IMR-90 (cell line): ENCODE measurements at regions not wholly inside any gene's neighbourhood (a gene's known extent, or its start where the extent isn't known, plus 50 kb on each side); places are given as distances from the start of the nearest gene placed in this dataset.

Experiments
- ATAC-seq: fragments of 200-7000 bp; cut with Tn5 transposase; 2 replicates; pipeline ENCODE4 v1.9.1; 2020; ENCODE audit warnings: low read depth, mild to moderate bottlenecking, moderate library complexity
- BruUV-seq: library from RNA; stranded (reverse); fragments of 400-500 nt; replicated peaks from 2 replicates; lab custom pipeline; 2021; lab: Mats Ljungman, UMichigan
- CTCF ChIA-PET: fragments of 300-600 bp; formaldehyde crosslinking; extraction: SDS; loops from one replicate; lab custom pipeline; 2021; ENCODE audit warnings: antibody characterized with exemption; lab: Yijun Ruan, JAX
- POLR2A ChIA-PET: fragments of 300-600 bp; sonication (Branson Sonifier 250); formaldehyde crosslinking; loops from one replicate; lab custom pipeline; 2022; ENCODE audit warnings: antibody characterized with exemption; ENCODE audit not compliant: unreplicated experiment; lab: Charles Lee
- DNase-seq: peaks from one replicate; pipeline ENCODE4 v3.0.0; 2013
- H2AFZ ChIP-seq: replicated peaks from 2 replicates; pipeline ENCODE3; 2013; ENCODE audit warnings: low read length, mild to moderate bottlenecking; ENCODE audit not compliant: poor library complexity
- H2AK5ac ChIP-seq: 2 replicates; pipeline ENCODE4 v1.6.1; 2013; ENCODE audit warnings: low read depth, low read length, inconsistent platforms
- H2AK9ac ChIP-seq: replicated peaks from 2 replicates; pipeline ENCODE3; 2013; ENCODE audit warnings: mild to moderate bottlenecking, low read depth, low read length, moderate library complexity; ENCODE audit not compliant: poor library complexity
- H2BK120ac ChIP-seq: 2 replicates; pipeline ENCODE4 v1.6.1; 2013; ENCODE audit warnings: low read depth, low read length, inconsistent platforms
- H2BK15ac ChIP-seq: 3 replicates; pipeline ENCODE4 v1.6.1; 2013; ENCODE audit warnings: low read depth, low read length, inconsistent platforms
- H2BK20ac ChIP-seq: 2 replicates; pipeline ENCODE4 v1.6.1; 2013; ENCODE audit warnings: low read depth, mild to moderate bottlenecking, inconsistent platforms, low read length, moderate library complexity
- H2BK5ac ChIP-seq: 2 replicates; pipeline ENCODE4 v1.6.1; 2013; ENCODE audit warnings: mild to moderate bottlenecking, low read depth, low read length, inconsistent platforms; ENCODE audit not compliant: poor library complexity, severe bottlenecking
- H3K14ac ChIP-seq: replicated peaks from 2 replicates; pipeline ENCODE4 v1.6.1; 2013; ENCODE audit warnings: low read depth, low read length, inconsistent platforms
- H3K18ac ChIP-seq: 2 replicates; pipeline ENCODE4 v1.6.1; 2013; ENCODE audit warnings: low read depth, low read length, control low read depth
- H3K23ac ChIP-seq: 2 replicates; pipeline ENCODE4 v1.6.1; 2013; ENCODE audit warnings: low read depth, low read length, inconsistent platforms
- H3K27ac ChIP-seq: 2 replicates; pipeline ENCODE4 v1.5.1; 2013; ENCODE audit warnings: mild to moderate bottlenecking, control low read depth, low read length; ENCODE audit not compliant: insufficient read depth
- H3K27me3 ChIP-seq: 2 replicates; pipeline ENCODE4 v1.6.1; 2013; ENCODE audit warnings: low read length; ENCODE audit not compliant: control insufficient read depth, insufficient read depth
- H3K36me3 ChIP-seq: 2 replicates; pipeline ENCODE4 v1.6.1; 2013; ENCODE audit warnings: low read length, mixed read lengths; ENCODE audit not compliant: control insufficient read depth, insufficient read depth
- H3K4ac ChIP-seq: 2 replicates; pipeline ENCODE4 v1.6.1; 2013; ENCODE audit warnings: low read depth, low read length, inconsistent platforms
- H3K4me1 ChIP-seq: 2 replicates; pipeline ENCODE4 v1.6.1; 2013; ENCODE audit warnings: low read length, mixed read lengths; ENCODE audit not compliant: control insufficient read depth, insufficient read depth
- H3K4me2 ChIP-seq: 2 replicates; pipeline ENCODE4 v1.6.1; 2013; ENCODE audit warnings: low read depth, mild to moderate bottlenecking, control low read depth, low read length, moderate library complexity
- H3K4me3 ChIP-seq: 2 replicates; pipeline ENCODE4 v1.5.1; 2013; ENCODE audit warnings: low read depth, mild to moderate bottlenecking, control low read depth, low read length, moderate library complexity; ENCODE audit not compliant: insufficient read depth
- H3K56ac ChIP-seq: 2 replicates; pipeline ENCODE4 v1.6.1; 2013; ENCODE audit warnings: low read length, inconsistent platforms; ENCODE audit not compliant: insufficient read depth; ENCODE audit errors: extremely low read depth
- H3K79me1 ChIP-seq, 2 experiments: 2 replicates each; pipeline ENCODE4 v1.6.1; 2013; ENCODE audit warnings: low read length in 2 of 2, inconsistent platforms in 1 of 2, low read depth in 1 of 2
- H3K9ac ChIP-seq: 2 replicates; pipeline ENCODE4 v1.6.1; 2013; ENCODE audit warnings: low read depth, low read length, control low read depth
- H3K9me1 ChIP-seq: 2 replicates; pipeline ENCODE4 v1.6.1; 2013; ENCODE audit warnings: low read length, inconsistent platforms; ENCODE audit not compliant: insufficient read depth
- H3K9me3 ChIP-seq: 2 replicates; pipeline ENCODE4 v1.6.1; 2013; ENCODE audit warnings: low read length; ENCODE audit not compliant: control insufficient read depth, insufficient read depth
- H4K20me1 ChIP-seq: 2 replicates; pipeline ENCODE4 v1.6.1; 2013; ENCODE audit warnings: low read length, inconsistent platforms; ENCODE audit not compliant: insufficient read depth
- H4K5ac ChIP-seq: 2 replicates; pipeline ENCODE4 v1.6.1; 2013; ENCODE audit warnings: mild to moderate bottlenecking, low read depth, low read length, control low read depth
- H4K8ac ChIP-seq, 2 experiments: 2 replicates each; pipeline ENCODE4 v1.6.1; 2013; ENCODE audit warnings: low read depth in 2 of 2, low read length in 2 of 2, control low read depth in 1 of 2, inconsistent platforms in 1 of 2
- H4K91ac ChIP-seq: 2 replicates; pipeline ENCODE4 v1.6.1; 2013; ENCODE audit warnings: low read depth, low read length, inconsistent platforms; ENCODE audit not compliant: insufficient read depth
- MXI1 ChIP-seq: IDR thresholded peaks from 2 replicates; pipeline ENCODE4 v1.6.1; 2012; ENCODE audit warnings: low read depth, mild to moderate bottlenecking, low read length, moderate library complexity, borderline replicate concordance
- WGBS, 2 experiments: methylation state at CpG; one replicate each; pipeline versions ENCODE4 v1.1.5 to v1.1.7; 2013; ENCODE audit warnings: missing lambda C conversion rate in 2 of 2; ENCODE audit not compliant: insufficient read length in 1 of 2; ENCODE audit errors: extremely low coverage in 2 of 2; 5-methylcytosine and 5-hydroxymethylcytosine counted together
- dilution Hi-C: fragments of 300-500 bp; cut with HindIII; formaldehyde crosslinking; loops from one replicate; pipeline ENCODE4 v1.14.3; 2018; ENCODE audit warnings: low sequenced_read_pairs; ENCODE audit not compliant: unreplicated experiment
- in situ Hi-C: fragments of 300-500 bp; cut with MboI; formaldehyde crosslinking; loops from 3 replicates; pipeline ENCODE4 v1.14.3; 2019; ENCODE audit warnings: low sequenced_read_pairs, inconsistent platforms, mixed read lengths
- intact Hi-C: fragments of 100-400 bp; cut with micrococcal nuclease; formaldehyde crosslinking; loops from 2 replicates; pipeline ENCODE4 v1.10.0; 2022

- dilution Hi-C loops = no loop called here
- no peak overlapping the region for H3K14ac ChIP-seq
Measured at GRCh38 chr15:50823281-50823680, 57.8 kb upstream of the SPPL2A start.

More at GRCh38 chr15:50823281-50823680, 57.8 kb upstream of the SPPL2A start:
- Histone ChIP-seq H3K4me1 (no peaks in the 10 kb centered on the region), H2AK9ac (no peak overlapping the region), H3K9ac (no peak overlapping the region), H3K4me3 (no peak overlapping the region), H2BK15ac (no peak overlapping the region), H3K4ac (no peak overlapping the region), H2BK20ac (no peak overlapping the region), H4K20me1 (no peaks in the 10 kb centered on the region), H3K18ac (no peak overlapping the region), H2BK120ac (no peak overlapping the region), H3K36me3 (no peaks in the 10 kb centered on the region), H3K79me1 (no peaks in the 10 kb centered on the region), H4K5ac (no peak overlapping the region), H3K23ac (no peak overlapping the region), H3K9me3 (no peaks in the 10 kb centered on the region), H3K56ac (no peak overlapping the region), H2AK5ac (no peak overlapping the region), H3K27me3 (peaks cover 5% of the 10 kb centered on the region), H3K9me1 (no peaks in the 10 kb centered on the region), H3K27ac (no peak overlapping the region), H2AFZ (no peak overlapping the region), H4K8ac (no peak overlapping the region), H4K91ac (no peak overlapping the region), H2BK5ac (no peak overlapping the region), H3K4me2 (no peak overlapping the region)
- no CpG with 5 or more reads among the region's 3 CpGs for WGBS, 2 experiments
- ChIA-PET POLR2A (no interaction called here), CTCF (no interaction called here)
- ATAC-seq (no peak), DNase-seq (no peak)
- intact Hi-C loops (no loop called here), in situ Hi-C loops (no loop called here)
- TF ChIP-seq MXI1 = no peak
- no TSS peak for BruUV-seq
